Neuronal stem cell (in vitro differentiated cells): ENCODE measurements at regions not wholly inside any gene's neighbourhood (a gene's known extent, or its start where the extent isn't known, plus 50 kb on each side); places are given as distances from the start of the nearest gene placed in this dataset.
A peak's percentile ranks its signal among the peaks of the same experiment; 100 is the strongest.

Experiments
- DNase-seq: peaks from one replicate; pipeline ENCODE4 v3.0.0-alpha.2; 2013; ENCODE audit warnings: low spot score
- H2AFZ ChIP-seq: one replicate; pipeline ENCODE4 v1.6.1; 2013; ENCODE audit warnings: mild to moderate bottlenecking, low read length, inconsistent platforms
- H2AK5ac ChIP-seq: 2 replicates; pipeline ENCODE4 v1.6.1; 2013; ENCODE audit warnings: low read depth, mild to moderate bottlenecking, inconsistent platforms, low read length, moderate library complexity, mixed read lengths
- H2BK120ac ChIP-seq: 2 replicates; pipeline ENCODE4 v1.6.1; 2013; ENCODE audit warnings: low read depth, mild to moderate bottlenecking, inconsistent platforms, low read length, moderate library complexity, mixed read lengths
- H2BK12ac ChIP-seq: one replicate; pipeline ENCODE4 v1.6.1; 2013; ENCODE audit warnings: low read length, inconsistent platforms
- H2BK15ac ChIP-seq: 2 replicates; pipeline ENCODE4 v1.6.1; 2013; ENCODE audit warnings: mild to moderate bottlenecking, low read length, inconsistent platforms, mixed read lengths
- H2BK5ac ChIP-seq: one replicate; pipeline ENCODE4 v1.6.1; 2013; ENCODE audit warnings: inconsistent platforms, mild to moderate bottlenecking, low read length, moderate library complexity
- H3K14ac ChIP-seq: one replicate; pipeline ENCODE4 v1.6.1; 2013; ENCODE audit warnings: low read length, inconsistent platforms
- H3K18ac ChIP-seq: 2 replicates; pipeline ENCODE4 v1.6.1; 2013; ENCODE audit warnings: low read length, inconsistent platforms
- H3K23ac ChIP-seq: 2 replicates; pipeline ENCODE4 v1.6.1; 2013; ENCODE audit warnings: low read depth, mild to moderate bottlenecking, mixed read lengths, low read length, inconsistent platforms; ENCODE audit not compliant: poor library complexity
- H3K27ac ChIP-seq: replicated peaks from 3 replicates; pipeline ENCODE4 v1.5.1; 2013; ENCODE audit warnings: low read length, inconsistent platforms
- H3K27me3 ChIP-seq, 3 experiments: 2 replicates each; pipeline ENCODE4 v1.6.1; 2013; ENCODE audit warnings: low read length in 3 of 3, mild to moderate bottlenecking in 2 of 3, inconsistent platforms in 1 of 3, low read depth in 1 of 3, mixed read lengths in 1 of 3, moderate library complexity in 1 of 3; ENCODE audit not compliant: control insufficient read depth in 3 of 3, insufficient read depth in 3 of 3
- H3K36me3 ChIP-seq, 2 donors: replicated peaks in 1 of 2; 2 replicates each; pipeline ENCODE4 v1.6.1; 2013; ENCODE audit warnings: low read length in 2 of 2; ENCODE audit not compliant: control insufficient read depth in 2 of 2, insufficient read depth in 2 of 2
- H3K4ac ChIP-seq: 2 replicates; pipeline ENCODE4 v1.6.1; 2013; ENCODE audit warnings: inconsistent platforms, mild to moderate bottlenecking, low read length, moderate library complexity
- H3K4me1 ChIP-seq, 2 donors: 1 replicate in 1 of 2; 2 replicates in 1 of 2; pipeline ENCODE4 v1.6.1; 2013; ENCODE audit warnings: low read length in 2 of 2, low read depth in 1 of 2; ENCODE audit not compliant: control insufficient read depth in 2 of 2, insufficient read depth in 1 of 2
- H3K4me2 ChIP-seq: one replicate; pipeline ENCODE4 v1.6.1; 2013; ENCODE audit warnings: mild to moderate bottlenecking, low read length, inconsistent platforms; ENCODE audit not compliant: insufficient read depth, poor library complexity, severe bottlenecking
- H3K4me3 ChIP-seq, 2 donors: 2 replicates each; pipeline ENCODE4 v1.5.1; 2013; ENCODE audit warnings: low read length in 2 of 2, mild to moderate bottlenecking in 2 of 2, inconsistent platforms in 1 of 2, moderate library complexity in 1 of 2
- H3K79me1 ChIP-seq: one replicate; pipeline ENCODE4 v1.6.1; 2013; ENCODE audit warnings: low read depth, mild to moderate bottlenecking, inconsistent platforms, low read length, moderate library complexity
- H3K9ac ChIP-seq: one replicate; pipeline ENCODE4 v1.6.1; 2013; ENCODE audit warnings: mild to moderate bottlenecking, low read depth, low read length, inconsistent platforms; ENCODE audit not compliant: poor library complexity
- H3K9me3 ChIP-seq, 2 donors: replicated peaks in 1 of 2; 2 replicates each; pipeline versions ENCODE3 to v1.6.1; 2013; ENCODE audit warnings: low read length in 2 of 2, mild to moderate bottlenecking in 2 of 2, inconsistent platforms in 1 of 2, low read depth in 1 of 2, mixed read lengths in 1 of 2, moderate library complexity in 1 of 2; ENCODE audit not compliant: control insufficient read depth in 2 of 2, insufficient read depth in 1 of 2
- H4K8ac ChIP-seq: one replicate; pipeline ENCODE4 v1.6.1; 2013; ENCODE audit warnings: low read depth, mild to moderate bottlenecking, inconsistent platforms, low read length, moderate library complexity
- H4K91ac ChIP-seq: one replicate; pipeline ENCODE4 v1.6.1; 2013; ENCODE audit warnings: low read length, low read depth, mild to moderate bottlenecking, inconsistent platforms; ENCODE audit not compliant: poor library complexity
- WGBS, 2 donors: extraction: QIAGEN DNeasy Blood & Tissue Kit; methylation state at CpG; one replicate each; pipeline ENCODE4 v1.1.7; 2013; ENCODE audit warnings: missing lambda C conversion rate in 2 of 2, mixed read lengths in 1 of 2; ENCODE audit not compliant: insufficient read length in 2 of 2, insufficient replicate concordance in 1 of 2; ENCODE audit errors: extremely low coverage in 2 of 2; 5-methylcytosine and 5-hydroxymethylcytosine counted together

- Histone ChIP-seq H3K9ac (no peak overlapping the region), H2AK5ac (no peak overlapping the region), H2BK15ac (peak overlapping the region; percentile 33), H3K4me3 (no peak overlapping the region), H3K4ac (no peak overlapping the region), H2BK5ac (no peak overlapping the region), H3K27me3 (no peaks in the 10 kb centered on the region), H2AFZ (no peak overlapping the region), H3K23ac (no peak overlapping the region), H3K27ac (no peak overlapping the region), H2BK120ac (no peak overlapping the region), H3K4me1 (peaks cover 0 to 6% of the 10 kb centered on the region in 2 donors), H3K9me3 (no peaks in the 10 kb centered on the region), H3K14ac (no peak overlapping the region), H3K4me2 (no peak overlapping the region), H3K79me1 (no peaks in the 10 kb centered on the region), H2BK12ac (no peak overlapping the region), H4K91ac (no peak overlapping the region), H3K18ac (peak overlapping the region; percentile 59), H3K36me3 (no peaks in the 10 kb centered on the region), H4K8ac (no peak overlapping the region)
- DNase-seq: no peak
- WGBS, 2 donors: no CpG with 5 or more reads among the region's 5 CpGs
Measured at GRCh38 chr2:2764001-2764355, 432.9 kb upstream of the MYT1L start.

- H3K18ac ChIP-seq: peak overlapping the region; percentile 84
- H3K4me3 ChIP-seq: no peak overlapping the region
- H3K79me1 ChIP-seq: no peaks in the 10 kb centered on the region
- no peak overlapping the region for H2BK12ac ChIP-seq
- H2AFZ ChIP-seq: no peak overlapping the region
- H2AK5ac ChIP-seq: peak overlapping the region; percentile 94
- no peak overlapping the region for H3K4ac ChIP-seq
- no peak overlapping the region for H4K8ac ChIP-seq
- no peak overlapping the region for H3K14ac ChIP-seq
- no peaks in the 10 kb centered on the region for H3K27me3 ChIP-seq
- peak overlapping the region; percentile 33 for H2BK15ac ChIP-seq
- no CpG with 5 or more reads among the region's 25 CpGs for WGBS, 2 donors
- H3K4me2 ChIP-seq: no peak overlapping the region
- no peak overlapping the region for H2BK5ac ChIP-seq
- H3K27ac ChIP-seq: no peak overlapping the region
- H4K91ac ChIP-seq: no peak overlapping the region
- no peak for DNase-seq
- no peaks in the 10 kb centered on the region for H3K9me3 ChIP-seq
- no peak overlapping the region for H3K23ac ChIP-seq
- peaks cover 0 to 6% of the 10 kb centered on the region in 2 donors for H3K4me1 ChIP-seq
- no peak overlapping the region for H2BK120ac ChIP-seq
- no peaks in the 10 kb centered on the region for H3K36me3 ChIP-seq
- H3K9ac ChIP-seq: peak overlapping the region; percentile 30
Measured at GRCh38 chr2:2763351-2764000, 432.4 kb upstream of the MYT1L start.

GRCh38 chr2:2762913-2763312 is 431.8 kb upstream of the MYT1L start:
- Histone ChIP-seq H3K4me1 (peaks cover 0 to 6% of the 10 kb centered on the region in 2 donors), H3K4ac (no peak overlapping the region), H4K8ac (no peak overlapping the region), H3K27me3 (no peaks in the 10 kb centered on the region), H3K14ac (no peak overlapping the region), H3K4me3 (no peak overlapping the region), H2BK15ac (no peak overlapping the region), H2BK5ac (peak overlapping the region; percentile 72), H2BK12ac (no peak overlapping the region), H3K4me2 (no peak overlapping the region), H3K79me1 (no peaks in the 10 kb centered on the region), H2BK120ac (no peak overlapping the region), H2AFZ (no peak overlapping the region), H3K36me3 (no peaks in the 10 kb centered on the region), H3K18ac (peak overlapping the region; percentile 77), H3K27ac (no peak overlapping the region), H4K91ac (no peak overlapping the region), H3K9me3 (no peaks in the 10 kb centered on the region), H3K23ac (no peak overlapping the region), H2AK5ac (no peak overlapping the region), H3K9ac (no peak overlapping the region)
- WGBS, 2 donors: no CpG with 5 or more reads among the region's 11 CpGs
- no peak for DNase-seq

DNA sequence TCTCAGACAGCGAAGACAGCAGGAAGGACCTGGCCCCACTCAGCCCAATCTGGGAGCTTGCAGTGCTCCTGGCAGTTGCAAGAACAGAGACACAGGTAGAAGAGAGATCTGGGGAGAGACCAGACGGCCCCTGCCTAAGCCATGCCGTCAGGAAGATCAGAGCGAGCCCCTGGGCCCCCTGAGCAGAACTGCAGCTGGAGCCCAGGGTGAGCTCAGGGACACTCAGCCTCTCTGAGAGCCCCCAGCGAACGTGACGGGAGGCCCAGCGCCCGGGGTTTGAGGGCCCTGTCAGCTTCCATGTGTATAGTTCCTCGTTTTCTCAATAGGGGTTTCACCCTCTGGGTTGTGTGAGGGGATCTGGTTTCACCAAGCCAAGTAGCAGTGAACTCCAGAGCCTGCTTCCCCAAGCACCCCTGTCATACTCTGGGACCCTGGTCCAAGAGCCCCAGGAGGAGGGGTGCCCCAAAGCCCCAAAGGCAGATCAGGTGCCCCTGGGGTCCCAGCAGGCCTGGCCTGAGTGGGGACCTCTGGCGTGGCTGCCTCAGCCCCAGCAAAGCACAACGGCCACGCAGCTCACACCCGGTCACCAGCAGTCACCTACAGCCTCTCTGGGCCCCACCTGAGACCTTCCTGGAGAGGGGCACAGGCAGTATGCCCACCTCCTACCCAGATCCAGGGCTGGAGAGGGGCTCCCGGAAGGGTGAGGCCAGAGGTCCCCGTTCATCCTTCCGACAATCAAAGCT is 431.3 kb upstream of the MYT1L start:
- no CpG with 5 or more reads among the region's 17 CpGs for WGBS, 2 donors
- H4K8ac ChIP-seq: no peak overlapping the region
- no peak overlapping the region for H3K23ac ChIP-seq

More for the DNA sequence above, 431.3 kb upstream of the MYT1L start:
- H2BK12ac ChIP-seq: peak overlapping the region; percentile 85
- H3K4ac ChIP-seq: no peak overlapping the region
- no peaks in the 10 kb centered on the region for H3K9me3 ChIP-seq
- H3K79me1 ChIP-seq: no peaks in the 10 kb centered on the region
- no peak overlapping the region for H2BK120ac ChIP-seq
- no peak overlapping the region for H3K9ac ChIP-seq
- peaks cover 0 to 6% of the 10 kb centered on the region in 2 donors for H3K4me1 ChIP-seq
- H3K14ac ChIP-seq: peak overlapping the region; percentile 4
- no peak overlapping the region for H3K27ac ChIP-seq
- no peak overlapping the region for H2AFZ ChIP-seq
- H2BK15ac ChIP-seq: peak overlapping the region; percentile 32
- no peak for DNase-seq
- H3K18ac ChIP-seq: peak overlapping the region; percentile 77
- peak overlapping the region; percentile 72 for H2BK5ac ChIP-seq
- H3K4me2 ChIP-seq: no peak overlapping the region
- no peak overlapping the region for H4K91ac ChIP-seq
- H3K4me3 ChIP-seq: no peak overlapping the region
- H2AK5ac ChIP-seq: peak overlapping the region; percentile 47
- H3K27me3 ChIP-seq: no peaks in the 10 kb centered on the region
- H3K36me3 ChIP-seq: no peaks in the 10 kb centered on the region
